Hypothalamus (tissue), 51 donors: ENCODE measurements at regions not wholly inside any gene's neighbourhood (a gene's known extent, or its start where the extent isn't known, plus 50 kb on each side); places are given as distances from the start of the nearest gene placed in this dataset.

ENCODE experiments used
- DNase-seq, 51 donors: peaks; one replicate each; lab custom pipeline; 2025; lab: John Stamatoyannopoulos, UW

DNA sequence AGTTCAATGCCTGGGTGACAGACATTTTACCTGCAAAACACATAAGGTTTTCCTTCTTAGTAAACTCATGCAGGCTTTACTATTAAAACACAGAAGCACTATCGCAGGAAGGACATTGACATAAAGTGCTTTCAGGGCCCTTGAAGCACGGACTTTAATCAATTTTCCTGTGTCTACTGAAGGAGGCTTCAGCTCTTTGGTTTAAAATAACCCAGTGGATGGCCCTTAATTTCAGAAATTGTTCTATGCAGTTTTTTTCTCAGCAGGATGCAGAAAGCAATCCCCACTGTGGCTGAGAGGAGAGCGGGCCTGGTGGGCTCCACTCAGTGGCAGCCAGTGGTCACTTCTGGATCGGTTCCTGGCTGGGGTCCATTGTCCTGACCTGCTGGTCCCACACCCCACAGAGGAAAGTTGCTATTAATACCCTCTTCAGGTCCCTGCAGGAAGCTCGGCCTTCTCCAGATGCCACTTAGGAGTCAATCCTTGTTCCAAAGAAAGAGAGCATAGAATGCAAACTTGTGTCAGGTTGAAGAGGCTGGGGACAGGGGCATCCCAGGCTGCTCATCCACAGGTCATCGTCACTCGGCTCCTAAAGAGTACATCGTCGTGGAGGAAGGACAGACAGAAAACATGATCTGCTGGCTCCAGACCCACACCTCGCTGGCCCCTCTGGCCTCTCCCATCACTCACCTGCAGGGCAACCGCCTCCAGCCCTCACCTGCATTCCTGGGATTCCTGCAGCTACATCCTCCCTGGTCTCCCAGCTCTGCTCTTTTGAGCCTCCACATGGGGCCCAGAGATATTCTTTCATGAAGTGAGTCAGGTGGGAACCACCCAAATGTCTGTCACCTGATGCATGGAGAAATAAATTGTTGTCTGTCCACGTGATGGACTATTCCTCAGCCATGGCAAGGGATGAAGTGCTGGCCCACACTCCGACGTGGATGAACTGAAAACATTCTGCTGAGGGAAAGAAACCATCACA lies 153.1 kb downstream of the PSMG1 start:
- DNase-seq: no peak

DNA sequence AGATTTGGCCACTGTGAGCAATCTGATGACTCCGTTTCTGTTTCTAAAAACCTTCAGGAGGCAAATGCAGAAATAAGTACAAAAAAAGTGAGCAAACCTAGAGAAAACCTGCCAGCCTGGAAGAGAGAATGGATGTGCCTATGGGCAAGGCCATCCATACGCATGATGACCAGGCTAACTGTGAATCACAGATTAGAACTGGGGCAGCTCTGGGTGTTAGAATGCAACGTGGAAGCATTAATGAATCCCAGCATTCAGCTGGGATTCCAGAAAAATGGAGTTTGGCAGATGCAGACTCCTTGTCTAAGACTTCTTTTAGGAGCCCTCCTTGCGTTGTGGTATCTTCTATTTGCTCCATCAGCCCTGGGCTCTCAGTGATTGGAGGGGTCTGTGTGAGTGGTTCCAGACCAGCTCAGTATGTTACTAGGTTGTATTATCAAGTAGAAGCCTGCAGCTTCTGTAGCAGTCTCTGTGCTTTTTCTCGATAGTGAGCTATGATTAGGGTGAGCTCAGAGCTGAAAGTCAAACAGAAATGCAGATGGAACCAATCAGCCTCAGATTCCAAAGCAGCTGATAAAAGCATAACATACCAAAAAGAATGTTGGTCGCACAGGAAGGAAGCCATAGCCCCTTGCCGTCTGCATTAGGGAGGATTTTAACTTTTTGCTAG lies 154.0 kb downstream of the PSMG1 start:
- no peak for DNase-seq

DNA sequence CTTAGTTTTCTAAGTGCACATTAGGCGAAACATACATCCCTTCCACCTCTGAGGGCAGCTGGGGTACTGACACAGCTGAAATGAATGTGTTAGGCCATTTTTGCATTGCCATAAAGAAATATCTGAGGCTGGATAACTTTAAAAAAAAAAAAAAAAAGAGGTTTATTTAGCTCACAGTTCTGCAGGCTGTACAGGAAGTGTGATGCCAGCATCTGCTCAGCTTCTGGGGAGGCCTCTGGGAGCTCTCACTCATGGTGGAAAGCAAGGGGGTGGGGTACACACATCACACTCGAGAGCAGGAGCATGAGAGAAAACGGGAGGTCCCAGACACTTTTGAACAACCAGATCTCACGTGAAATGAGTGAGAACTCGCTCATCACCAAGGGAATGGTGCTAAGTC lies 158.1 kb downstream of the PSMG1 start:
- no peak for DNase-seq

DNA sequence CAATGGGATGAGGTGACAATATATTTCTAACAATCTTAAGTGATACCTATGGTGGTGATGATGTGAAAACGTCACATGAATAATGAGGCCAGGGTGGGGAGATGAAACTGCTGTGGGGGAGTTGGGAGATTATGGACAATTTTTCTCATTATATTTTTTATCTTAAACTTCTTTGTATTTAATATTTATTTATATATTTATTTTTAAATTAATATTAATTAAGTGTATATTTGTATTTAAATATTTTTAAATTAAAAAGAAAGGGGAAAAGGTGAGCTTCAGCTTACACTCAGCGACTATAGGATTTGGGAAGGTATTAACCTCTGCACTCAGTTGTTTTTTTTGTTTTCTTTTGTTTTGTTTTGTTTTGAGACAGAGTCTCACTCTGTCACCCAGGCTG lies 158.7 kb downstream of the PSMG1 start:
- DNase-seq: no peak

DNA sequence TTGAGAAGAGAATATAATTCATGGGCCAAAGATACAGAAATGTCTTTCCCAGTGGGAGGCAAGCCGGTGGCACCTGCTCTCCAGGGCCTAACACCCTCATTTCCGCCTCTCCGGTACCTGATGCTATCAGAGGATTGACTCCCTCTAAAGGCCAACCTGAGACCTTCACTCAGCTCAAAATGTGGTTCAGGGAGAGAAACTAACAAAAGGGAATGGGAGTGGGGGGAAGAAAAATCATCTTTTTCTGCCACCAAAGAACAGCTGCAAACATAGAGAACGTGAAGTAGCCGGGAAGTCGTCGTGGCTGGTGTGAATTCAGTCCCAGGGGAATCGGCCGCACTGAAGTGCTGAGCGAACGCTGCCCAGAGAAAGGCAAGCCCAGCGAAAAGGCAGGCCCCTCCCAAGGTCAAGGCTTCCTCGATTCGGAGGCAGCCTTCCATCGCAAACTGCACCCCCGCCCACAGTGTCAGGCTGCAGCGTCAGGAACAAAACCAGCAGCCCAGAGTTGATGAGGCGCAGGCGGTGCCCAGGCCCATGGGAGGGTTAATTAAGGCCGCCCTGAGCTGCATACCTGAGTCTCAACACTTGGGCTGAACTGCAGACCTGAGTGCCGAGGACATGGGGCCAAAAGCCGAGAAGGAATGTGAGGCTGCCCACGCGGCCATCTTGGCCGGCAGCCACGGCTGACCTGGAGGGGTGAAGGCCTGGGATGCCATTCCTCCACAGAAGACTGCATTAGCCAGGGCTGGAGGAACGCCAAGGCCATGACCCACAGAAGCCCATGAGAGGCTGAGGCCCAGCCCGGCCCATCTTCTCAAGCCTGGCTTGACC lies 160.2 kb downstream of the PSMG1 start:
- DNase-seq: no peak

DNA sequence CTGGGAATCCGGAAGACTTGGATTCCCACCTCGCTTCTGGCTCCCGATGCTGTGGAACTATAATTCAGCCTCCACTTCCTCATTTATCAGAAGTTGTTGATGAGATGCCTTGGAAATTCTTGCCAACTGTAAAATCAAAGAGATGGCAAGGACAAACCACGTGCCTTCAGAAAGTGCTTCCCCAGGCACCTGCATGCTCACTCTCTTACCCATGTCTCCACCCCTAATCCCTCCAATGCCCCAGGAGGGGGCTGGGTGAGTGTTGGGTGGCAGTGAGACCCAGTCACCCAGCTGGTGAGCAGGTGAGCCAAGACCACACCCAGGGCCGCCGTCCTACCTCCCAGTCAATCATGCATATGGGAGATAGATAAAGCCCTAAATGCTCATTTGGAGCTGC lies 160.8 kb downstream of the PSMG1 start:
- no peak for DNase-seq

DNA sequence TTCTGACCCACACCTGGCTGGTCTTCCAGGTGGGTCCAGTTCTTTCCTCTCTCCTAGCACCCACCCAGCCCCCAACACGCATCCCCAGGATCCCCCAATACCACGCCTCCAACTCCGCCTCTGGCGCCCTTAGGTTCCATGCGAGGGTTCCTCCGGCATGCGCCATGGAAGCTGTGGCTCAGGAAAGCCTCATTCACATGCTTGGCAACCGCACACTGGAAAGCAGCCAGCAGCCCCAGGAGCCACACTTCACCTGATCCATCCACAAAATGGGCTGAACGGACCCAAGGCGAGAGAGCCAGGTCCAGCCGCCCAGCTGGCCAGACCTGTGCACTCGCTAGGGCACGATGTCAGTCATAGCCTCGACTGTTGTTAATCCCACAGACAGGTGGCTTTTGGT lies 161.2 kb downstream of the PSMG1 start:
- DNase-seq: no peak

DNA sequence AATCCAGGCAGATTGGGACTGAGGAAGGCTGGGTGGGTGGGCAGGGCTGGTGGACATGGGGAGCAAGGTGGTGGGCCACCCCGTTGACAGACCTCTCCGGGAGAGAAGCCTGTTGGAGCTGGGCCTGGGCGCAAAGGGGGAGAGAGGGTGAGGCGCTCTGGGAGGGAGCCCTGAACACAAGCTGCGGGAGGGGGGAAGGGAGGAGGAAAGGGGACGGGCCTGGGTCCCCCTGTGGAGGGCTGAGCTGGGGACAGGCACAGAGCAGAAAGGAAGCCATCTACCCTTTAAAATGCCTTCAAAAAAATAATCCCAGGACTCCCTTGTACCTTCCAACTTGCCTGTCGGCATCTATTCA lies 161.8 kb downstream of the PSMG1 start:
- DNase-seq: no peak

DNA sequence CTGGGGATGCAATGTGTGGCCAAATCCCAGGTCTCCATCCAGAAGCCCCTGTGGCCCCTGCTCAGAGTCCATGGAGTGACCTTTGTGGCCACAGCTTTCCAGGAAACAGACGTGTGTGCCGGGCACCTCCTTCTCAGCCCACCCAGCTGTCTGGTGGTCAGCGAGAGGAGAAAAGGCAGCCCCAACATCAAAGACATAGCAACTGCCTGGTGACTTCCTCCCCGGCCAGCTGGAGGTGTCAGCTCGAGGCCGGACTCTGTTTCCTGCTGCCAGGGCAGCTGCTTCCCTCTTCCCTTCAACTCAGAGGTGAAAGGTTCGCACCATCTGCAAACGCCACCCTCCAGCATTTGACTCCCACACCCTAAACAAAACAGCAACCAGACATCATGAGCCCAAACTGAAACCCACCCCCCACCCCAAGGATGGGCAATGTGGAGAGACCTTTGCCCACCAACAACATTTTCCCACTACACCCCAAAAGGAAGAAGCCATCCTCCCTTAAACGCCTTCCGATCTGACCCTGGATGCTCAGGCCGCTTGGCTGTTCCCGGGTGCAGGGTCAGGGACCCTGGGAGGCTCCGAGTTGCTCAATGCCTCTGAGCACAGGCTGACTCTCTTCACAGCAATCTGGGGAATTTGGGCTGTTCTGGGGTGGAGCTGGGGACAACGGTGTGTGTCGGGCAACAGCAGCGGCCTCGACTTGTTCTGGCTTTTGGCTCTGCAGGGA lies 162.3 kb downstream of the PSMG1 start:
- DNase-seq: no peak

DNA sequence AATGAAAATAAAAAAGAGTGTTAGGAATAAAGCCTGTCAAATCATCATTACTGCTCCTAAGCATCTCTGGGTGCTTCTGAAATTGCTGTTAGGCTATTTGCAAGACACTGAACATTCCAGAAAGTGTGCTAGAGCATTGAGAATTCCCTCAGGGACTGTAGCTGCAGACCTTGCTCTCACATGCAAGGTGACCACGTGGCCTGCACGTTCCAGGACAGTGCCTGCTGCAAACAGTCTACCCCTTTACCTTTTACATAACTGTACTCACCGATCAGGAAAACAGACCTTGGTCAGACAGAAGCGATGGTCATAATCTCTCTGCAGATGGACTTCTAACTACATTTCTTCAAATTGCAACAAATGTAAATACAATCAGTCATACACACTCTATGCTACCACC lies 164.5 kb downstream of the PSMG1 start:
- DNase-seq: no peak

DNA sequence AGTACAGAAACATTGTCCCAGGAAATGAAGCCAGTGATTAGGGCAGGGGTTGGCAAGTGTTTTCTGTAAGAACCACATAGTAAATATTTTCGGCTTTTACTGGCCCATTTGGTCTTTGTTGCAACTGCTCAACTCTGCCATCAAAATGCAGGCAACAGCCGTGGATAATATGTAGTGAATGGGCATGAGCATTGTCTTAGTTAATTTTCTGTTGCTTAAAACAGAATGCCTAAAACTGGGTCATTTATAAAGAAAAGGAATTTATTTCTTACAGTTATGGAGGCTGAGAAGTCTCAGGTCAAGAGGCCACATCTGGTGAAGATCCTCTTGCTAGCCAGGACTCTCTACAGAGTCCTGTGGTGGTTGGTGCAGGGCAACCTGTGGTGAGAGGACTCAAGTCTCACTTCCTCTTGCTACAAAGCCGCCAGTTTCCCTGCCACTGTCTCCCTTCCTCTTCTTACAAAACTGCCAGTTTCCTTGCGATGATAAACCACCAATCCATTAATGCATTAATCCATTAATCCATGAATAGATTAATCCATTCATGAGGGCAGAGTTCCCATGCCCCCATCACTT lies 166.4 kb downstream of the PSMG1 start:
- peak in 9 of 51 donors; percentile 8 to 30 (median 13) for DNase-seq

DNA sequence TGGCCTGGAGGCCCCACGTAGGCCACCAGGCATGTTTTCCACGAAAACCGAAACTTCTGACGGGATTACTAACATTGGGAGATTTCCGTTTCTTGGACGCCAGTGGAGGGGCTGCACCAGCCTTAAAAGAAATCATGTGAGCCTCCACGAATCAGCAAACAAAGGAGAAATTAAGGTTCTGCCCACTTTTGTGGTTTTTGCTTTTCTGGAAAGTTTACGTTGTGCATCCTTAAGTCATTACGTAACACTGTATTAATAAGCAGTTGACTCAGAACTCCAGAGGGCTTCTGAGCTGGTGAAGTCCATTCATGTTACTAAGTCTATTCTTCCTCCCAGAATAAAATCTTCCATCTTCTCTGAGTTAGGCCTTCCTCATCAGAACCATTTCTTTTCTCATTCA lies 168.5 kb downstream of the PSMG1 start:
- DNase-seq: no peak

DNA sequence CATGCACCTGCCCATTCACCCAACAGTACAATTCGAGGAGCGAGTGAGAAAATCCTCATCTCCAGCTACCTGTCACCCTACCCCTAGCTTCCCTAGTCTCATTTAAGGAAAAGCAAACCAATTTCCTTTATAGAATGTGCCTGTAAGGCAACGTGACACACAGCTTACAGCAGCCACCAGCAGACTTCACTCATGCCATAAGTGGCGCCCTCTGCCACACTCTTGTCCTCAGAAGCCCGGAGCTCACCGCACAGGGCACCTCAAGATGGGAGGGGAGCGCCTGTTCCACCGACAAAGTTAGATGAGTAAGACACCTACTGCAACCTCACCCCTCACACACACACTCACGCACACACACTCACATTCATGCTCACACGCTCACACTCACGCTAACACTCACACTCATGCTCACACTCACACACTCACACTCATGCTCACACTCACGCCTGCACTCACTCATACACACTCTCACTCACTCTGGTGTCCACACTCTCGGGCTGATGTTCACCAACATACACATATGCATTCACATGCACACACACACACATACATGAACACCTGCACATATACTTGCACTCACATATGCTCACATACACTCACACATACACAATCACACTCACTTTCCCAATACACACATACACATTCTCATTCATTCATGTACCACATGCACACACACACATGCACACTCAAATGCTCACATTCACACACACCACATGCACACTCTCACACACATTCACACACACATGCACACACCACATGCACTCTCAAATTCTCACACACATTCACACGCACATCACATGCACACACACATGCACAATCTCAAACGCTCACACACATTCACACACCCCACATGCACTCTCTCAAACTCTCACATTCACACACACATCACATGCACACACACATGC lies 170.7 kb downstream of the PSMG1 start:
- DNase-seq: no peak

DNA sequence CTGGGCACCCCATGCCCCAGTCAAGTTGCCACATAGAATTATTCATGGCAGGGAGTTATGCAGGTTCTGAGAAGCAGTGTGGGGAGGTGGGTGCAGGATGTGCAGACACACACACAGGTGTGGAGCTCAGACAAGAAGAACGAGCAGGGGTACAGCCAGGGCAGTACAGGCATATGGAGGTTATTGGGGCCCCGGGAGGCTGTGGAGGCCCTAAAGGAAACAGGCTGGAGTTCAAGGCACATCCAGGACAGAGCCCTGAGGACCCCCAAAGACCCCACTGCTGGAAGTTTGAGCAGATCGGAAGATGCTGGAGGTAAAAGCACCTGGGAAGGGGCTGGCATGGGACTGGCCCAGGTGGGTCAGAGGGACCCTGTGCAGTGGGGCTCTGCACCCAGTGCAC lies 171.3 kb downstream of the PSMG1 start:
- DNase-seq: no peak

DNA sequence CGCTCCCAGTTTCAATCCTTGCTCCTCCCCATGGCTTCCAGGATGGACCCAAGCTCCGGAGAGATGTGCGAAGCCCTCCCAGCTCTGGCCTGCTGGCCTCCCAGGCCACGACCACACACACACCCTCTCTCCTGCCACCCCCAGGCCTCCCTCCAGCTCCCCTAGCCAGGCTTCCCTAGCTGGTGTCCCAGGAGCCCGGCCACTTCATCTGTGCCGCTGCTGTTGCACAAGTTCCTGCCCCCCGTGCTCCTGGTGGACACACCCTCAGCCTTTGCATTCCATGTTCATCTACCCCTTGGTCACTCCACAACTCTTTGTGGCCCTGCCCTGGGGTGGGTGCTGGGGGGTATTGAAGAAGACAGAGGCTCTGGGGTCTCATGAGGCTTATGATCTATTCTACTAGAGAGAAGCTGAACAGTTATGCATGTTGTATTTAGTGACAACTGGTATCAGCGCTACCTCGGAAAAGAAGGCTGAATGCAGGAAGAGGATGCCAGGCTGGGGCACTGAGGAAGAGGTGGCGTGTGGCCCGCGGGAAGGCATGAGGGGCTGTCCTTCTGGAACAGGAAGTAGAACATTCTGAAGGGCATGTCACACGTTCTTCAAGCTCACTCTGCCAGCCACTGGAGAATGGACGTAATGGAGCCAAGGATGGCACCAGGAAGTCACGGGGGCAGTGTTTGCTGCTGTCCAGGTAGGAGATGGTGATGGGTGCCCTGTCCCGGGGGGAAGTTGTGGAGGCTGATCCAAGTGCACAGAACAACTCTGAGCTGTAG lies 172.4 kb downstream of the PSMG1 start:
- no peak for DNase-seq

DNA sequence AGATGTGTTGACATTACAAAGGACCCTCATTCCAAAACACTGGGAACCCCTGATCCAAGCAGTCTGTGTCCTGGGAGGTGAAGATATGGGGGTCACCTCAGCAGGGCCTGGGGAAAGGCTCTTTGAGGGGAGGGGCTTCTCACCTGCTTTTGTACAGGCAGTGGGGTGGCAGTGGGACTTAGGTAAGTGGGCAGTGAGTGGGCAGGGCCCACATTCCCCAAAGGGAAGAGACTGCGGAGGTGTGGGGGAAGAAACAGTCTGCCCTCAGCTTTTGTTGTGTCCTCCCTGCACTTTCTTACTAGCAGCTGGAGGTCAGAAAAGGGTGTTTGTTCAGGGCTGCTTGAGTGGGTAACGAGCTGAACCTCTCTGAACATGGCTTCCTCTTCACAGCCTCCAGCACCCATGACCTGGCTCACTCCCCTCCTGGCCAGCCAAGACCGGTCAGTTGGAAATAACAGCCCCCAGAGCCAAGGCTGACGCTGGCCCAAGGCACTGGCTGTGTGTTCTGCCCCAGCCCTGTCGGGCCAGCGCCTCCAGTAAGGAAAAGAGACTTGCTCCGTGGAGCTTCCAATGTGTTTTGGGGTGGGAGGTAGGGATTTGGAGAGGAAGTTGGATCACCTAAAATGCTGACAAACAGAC lies 173.5 kb downstream of the PSMG1 start:
- peak in 6 of 51 donors; percentile 16 to 24 (median 21) for DNase-seq

DNA sequence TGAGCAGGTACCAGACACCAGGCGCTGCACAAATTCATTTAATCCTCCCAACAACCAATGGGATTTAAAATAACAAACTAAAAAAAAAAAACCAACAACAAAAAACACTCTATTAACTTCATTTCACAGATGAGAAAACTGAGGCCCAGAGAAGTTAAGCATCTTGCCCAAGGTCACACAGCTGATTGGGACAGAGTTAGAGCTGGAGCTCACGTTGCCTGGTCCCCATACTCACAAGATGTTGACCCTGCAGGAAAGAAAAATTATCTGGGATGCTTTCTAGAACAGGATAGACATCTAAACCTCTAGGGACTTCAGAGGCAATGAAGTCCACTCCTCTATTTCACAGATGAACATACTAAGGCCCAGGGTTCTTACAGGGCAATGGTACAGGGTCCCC lies 175.3 kb downstream of the PSMG1 start:
- no peak for DNase-seq

DNA sequence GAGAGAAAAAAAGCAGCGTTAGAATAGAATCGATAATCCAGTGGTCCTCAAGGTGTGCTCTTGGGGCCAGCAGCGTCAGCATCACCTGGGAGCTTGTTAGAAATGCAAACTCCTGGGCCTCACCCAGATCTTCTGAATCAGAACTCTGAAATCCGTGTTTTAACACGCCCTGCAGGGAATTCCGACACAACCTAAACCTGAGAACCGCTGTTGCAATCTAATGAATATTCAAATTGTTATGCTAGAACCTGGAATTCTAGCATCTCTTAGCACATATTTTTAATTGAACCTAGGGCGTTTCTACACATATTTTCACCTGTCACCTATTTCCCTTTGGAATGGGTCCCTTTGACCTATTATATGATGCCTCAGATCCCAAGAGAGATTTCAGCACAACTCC lies 175.7 kb downstream of the PSMG1 start:
- DNase-seq: no peak
